Upper lobe of left lung (tissue), 6 donors: ENCODE measurements at regions not wholly inside any gene's neighbourhood (a gene's known extent, or its start where the extent isn't known, plus 50 kb on each side); places are given as distances from the start of the nearest gene placed in this dataset.

Experiments used
- ATAC-seq, 2 donors: fragments of 200-7000 bp; cut with Tn5 transposase; one replicate each; pipeline ENCODE4 v1.9.1; 2022; ENCODE audit warnings: mild to moderate bottlenecking in 2 of 2, moderate library complexity in 2 of 2; ENCODE audit not compliant: low FRiP score in 2 of 2
- DNase-seq, 2 donors: peaks; one replicate each; pipeline ENCODE4 v3.0.0-alpha.2; 2019 to 2020
- H3K27ac ChIP-seq, 4 donors: fragments of 200-600 bp; sonication (generic); one replicate each; pipeline ENCODE4 v1.5.1; 2016 to 2019
- H3K27me3 ChIP-seq, 4 donors: fragments of 200-600 bp; sonication (generic); one replicate each; pipeline ENCODE4 v1.5.1; 2017 to 2019
- H3K36me3 ChIP-seq, 4 donors: fragments of 200-600 bp; sonication (generic); one replicate each; pipeline ENCODE4 v1.5.1; 2016 to 2019
- H3K4me1 ChIP-seq, 4 donors: fragments of 200-600 bp; sonication (generic); one replicate each; pipeline ENCODE4 v1.5.1; 2018 to 2019
- H3K4me3 ChIP-seq, 4 donors: fragments of 200-600 bp; sonication (generic); one replicate each; pipeline ENCODE4 v1.5.1; 2017 to 2019; ENCODE audit warnings: mild to moderate bottlenecking in 2 of 4, moderate library complexity in 1 of 4
- H3K9me3 ChIP-seq, 4 donors: fragments of 200-600 bp; sonication (generic); one replicate each; pipeline ENCODE4 v1.5.1; 2018 to 2019
- CTCF ChIP-seq, 6 experiments: fragments of 450-650 bp in 4 of 6; fragments of 200-600 bp in 2 of 6; sonication (generic) in 2 of 6; IDR thresholded peaks; one replicate each; pipeline ENCODE4 v1.5.1; 2016 to 2019; ENCODE audit warnings: antibody characterized with exemption in 6 of 6
- EP300 ChIP-seq, 4 donors: sonication (generic); formaldehyde crosslinking; IDR thresholded peaks; one replicate each; pipeline ENCODE4 v1.5.1; 2017; ENCODE audit warnings: antibody characterized with exemption in 4 of 4, control low read depth in 2 of 4
- POLR2A ChIP-seq, 4 donors: fragments of 450-650 bp; IDR thresholded peaks; one replicate each; pipeline ENCODE4 v1.5.1; 2016 to 2017; ENCODE audit warnings: antibody characterized with exemption in 4 of 4, mild to moderate bottlenecking in 2 of 4
- POLR2AphosphoS5 ChIP-seq, 2 donors: sonication (generic); formaldehyde crosslinking; IDR thresholded peaks; one replicate each; pipeline ENCODE4 v1.5.1; 2017; ENCODE audit warnings: antibody characterized with exemption in 2 of 2
- WGBS, 2 donors: methylation state at CpG; one replicate each; pipeline ENCODE4 v1.1.5; 2017 to 2018; 5-methylcytosine and 5-hydroxymethylcytosine counted together
- donor health status: DM: no; HTN: no; CAD: no; lungs with moderate emphysema.
- donor health status: DM: no; HTN: yes; CAD: no; lungs with severe emphysema.

- ATAC-seq (peak in 1 of 2 donors; percentile 17), DNase-seq (no peak)
- WGBS, 2 donors, result 95% methylated on average over 1 of the region's 1 CpG; no CpG with 5 or more reads in 1 of the 2 donors
- Histone ChIP-seq H3K4me3 (no peak overlapping the region), H3K9me3 (no peaks in the 10 kb centered on the region), H3K27me3 (no peaks in the 10 kb centered on the region), H3K27ac (no peak overlapping the region), H3K4me1 (no peaks in the 10 kb centered on the region), H3K36me3 (no peaks in the 10 kb centered on the region)
- TF ChIP-seq EP300 (IDR thresholded peaks at IDR 0.05), result no peak
- no peak for TF ChIP-seq POLR2A (IDR thresholded peaks at IDR 0.05)
- peak in 1 of 6 experiments; percentile 11 for TF ChIP-seq CTCF (IDR thresholded peaks at IDR 0.05)
- TF ChIP-seq POLR2AphosphoS5 (IDR thresholded peaks at IDR 0.05), result no peak
These were observed 56.3 kb upstream of the KCNN2 start for GRCh38 chr5:114305402-114306207.

- Histone ChIP-seq H3K36me3 (no peaks in the 10 kb centered on the region), H3K4me1 (no peaks in the 10 kb centered on the region), H3K27ac (no peak overlapping the region), H3K27me3 (no peaks in the 10 kb centered on the region), H3K4me3 (no peak overlapping the region), H3K9me3 (no peaks in the 10 kb centered on the region)
- WGBS, 2 donors, result 67 to 69% methylated on average over 1 of the region's 1 CpG
- DNase-seq (no peak), ATAC-seq (no peak)
- TF ChIP-seq CTCF (IDR thresholded peaks at IDR 0.05), result no peak
- no peak for TF ChIP-seq POLR2A (IDR thresholded peaks at IDR 0.05)
- TF ChIP-seq EP300 (IDR thresholded peaks at IDR 0.05), result no peak
- no peak for TF ChIP-seq POLR2AphosphoS5 (IDR thresholded peaks at IDR 0.05)
These were observed 53.9 kb upstream of the KCNN2 start for GRCh38 chr5:114308017-114308416.

GRCh38 chr5:114308508-114308907 lies 53.4 kb upstream of the KCNN2 start:
- ATAC-seq (no peak), DNase-seq (no peak)
- no peaks in the 10 kb centered on the region for H3K27me3 ChIP-seq
- no peak overlapping the region for H3K4me3 ChIP-seq
- H3K27ac ChIP-seq, result no peak overlapping the region
- 74 to 93% methylated on average over 1 of the region's 1 CpG for WGBS, 2 donors
- H3K36me3 ChIP-seq, result no peaks in the 10 kb centered on the region
- H3K9me3 ChIP-seq, result no peaks in the 10 kb centered on the region
- H3K4me1 ChIP-seq, result no peaks in the 10 kb centered on the region
- no peak for TF ChIP-seq POLR2AphosphoS5 (IDR thresholded peaks at IDR 0.05)
- TF ChIP-seq POLR2A (IDR thresholded peaks at IDR 0.05), result no peak
- TF ChIP-seq EP300 (IDR thresholded peaks at IDR 0.05), result no peak
- TF ChIP-seq CTCF (IDR thresholded peaks at IDR 0.05), result no peak

GRCh38 chr5:114310666-114311065 lies 51.2 kb upstream of the KCNN2 start:
- WGBS, 2 donors, result 61 to 70% methylated on average over 2 of the region's 2 CpGs
- no peaks in the 10 kb centered on the region for H3K4me1 ChIP-seq
- no peak for ATAC-seq

More at GRCh38 chr5:114310666-114311065, 51.2 kb upstream of the KCNN2 start:
- Histone ChIP-seq H3K27ac (no peak overlapping the region), H3K27me3 (no peaks in the 10 kb centered on the region), H3K9me3 (no peaks in the 10 kb centered on the region), H3K36me3 (no peaks in the 10 kb centered on the region), H3K4me3 (no peak overlapping the region)
- TF ChIP-seq POLR2AphosphoS5 (IDR thresholded peaks at IDR 0.05) (no peak), POLR2A (IDR thresholded peaks at IDR 0.05) (no peak), EP300 (IDR thresholded peaks at IDR 0.05) (no peak), CTCF (IDR thresholded peaks at IDR 0.05) (no peak)
- no peak for DNase-seq
